Fibroblast of villous mesenchyme (primary cell): ENCODE measurements at regions not wholly inside any gene's neighbourhood (a gene's known extent, or its start where the extent isn't known, plus 50 kb on each side); places are given as distances from the start of the nearest gene placed in this dataset.

ENCODE experiments used
- DNase-seq: peaks from one replicate; pipeline ENCODE4 v3.0.0-alpha.2; 2010; ENCODE audit warnings: low read depth
- H3K4me3 ChIP-seq: 2 replicates; pipeline ENCODE4 v1.5.1; 2011; ENCODE audit warnings: low read depth, mild to moderate bottlenecking, low read length
- CTCF ChIP-seq: IDR thresholded peaks from 2 replicates; pipeline ENCODE4 v1.5.1; 2012; ENCODE audit warnings: low read depth, mild to moderate bottlenecking, low read length; ENCODE audit not compliant: insufficient read depth

GRCh38 chr13:34031610-34032009 lies 213.7 kb downstream of the RFC3 start:
- H3K4me3 ChIP-seq, result no peak overlapping the region
- TF ChIP-seq CTCF, result no peak
- no peak for DNase-seq

GRCh38 chr13:34034411-34034810 lies 216.5 kb downstream of the RFC3 start:
- TF ChIP-seq CTCF, result no peak
- no peak for DNase-seq

GRCh38 chr13:34035178-34035577 lies 217.2 kb downstream of the RFC3 start:
- DNase-seq, result no peak
- TF ChIP-seq CTCF, result no peak
- no peak overlapping the region for H3K4me3 ChIP-seq

More at GRCh38 chr13:34034411-34034810, 216.5 kb downstream of the RFC3 start:
- H3K4me3 ChIP-seq, result no peak overlapping the region

- DNase-seq, result no peak
- H3K4me3 ChIP-seq, result no peak overlapping the region
- no peak for TF ChIP-seq CTCF
Measured at GRCh38 chr13:34035676-34036325, 217.9 kb downstream of the RFC3 start.

DNA sequence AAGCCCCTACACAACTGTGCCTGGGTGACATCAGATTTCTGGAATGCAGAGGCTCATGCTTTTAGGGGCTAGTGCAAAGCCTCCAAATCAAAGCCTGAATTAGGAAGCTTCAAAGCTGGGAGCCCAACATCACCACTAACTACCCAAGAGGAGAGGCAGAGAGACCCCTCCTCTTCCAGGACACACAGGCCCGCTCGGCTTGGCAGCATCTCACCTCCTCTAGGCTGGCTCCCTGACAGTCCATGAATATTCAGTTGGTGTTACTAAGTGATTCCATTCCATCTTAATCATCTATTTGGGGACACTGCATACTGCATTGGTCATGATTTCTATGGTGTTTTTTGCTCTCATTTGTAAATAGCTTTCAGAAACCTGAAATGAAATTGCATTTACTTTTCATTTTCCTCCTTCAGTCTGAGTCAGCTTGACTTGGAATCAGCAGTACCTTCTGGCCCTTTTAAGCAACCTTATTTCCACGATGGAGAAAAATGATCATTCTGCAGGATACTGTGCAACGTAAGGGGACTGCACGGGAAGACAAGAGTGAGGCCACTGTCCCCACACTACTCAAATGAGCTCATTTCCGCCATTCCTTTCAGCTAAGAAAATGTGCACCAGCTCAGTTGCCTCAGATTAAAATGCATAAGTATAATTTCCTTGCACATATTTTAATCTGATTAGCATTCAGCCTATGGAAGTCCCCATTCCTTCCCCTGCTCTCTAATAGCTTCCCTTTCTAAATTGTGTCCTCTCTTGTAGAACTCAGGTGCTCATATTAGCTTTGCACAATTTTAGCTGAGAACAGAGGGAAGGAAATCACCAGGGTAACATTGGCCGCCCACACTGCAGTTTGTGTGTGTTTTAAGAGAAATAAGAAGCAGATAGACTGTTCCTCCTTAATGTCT lies 219.9 kb downstream of the RFC3 start:
- DNase-seq, result no peak
- H3K4me3 ChIP-seq, result no peak overlapping the region
- TF ChIP-seq CTCF, result no peak

DNA sequence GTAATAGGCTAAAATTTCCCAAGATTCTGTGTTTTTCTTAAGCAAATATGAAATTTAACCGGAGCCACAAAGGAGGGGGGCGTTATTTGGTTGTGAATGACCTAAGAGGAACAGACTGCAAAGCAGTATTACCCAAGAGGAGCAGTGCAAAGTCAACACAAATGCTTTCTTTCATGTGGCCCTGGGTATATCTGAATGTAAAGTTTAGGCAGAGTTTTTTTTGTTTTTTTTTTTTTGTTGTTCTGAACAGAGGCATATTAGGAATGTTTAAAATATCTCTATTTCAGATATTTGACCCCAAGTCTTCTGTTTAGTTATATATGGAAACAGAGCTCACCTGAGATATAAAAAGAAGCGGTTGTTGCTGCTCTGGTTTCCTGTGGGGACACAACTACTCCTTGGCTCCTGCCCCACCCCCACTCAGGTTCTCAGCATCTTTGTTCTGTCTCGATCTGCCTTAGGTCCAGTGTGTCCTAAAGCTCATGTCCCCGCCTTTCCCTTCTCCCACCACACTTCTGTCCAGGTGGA lies 220.7 kb downstream of the RFC3 start:
- no peak for TF ChIP-seq CTCF

More for the DNA sequence above, 220.7 kb downstream of the RFC3 start:
- DNase-seq, result no peak
- no peak overlapping the region for H3K4me3 ChIP-seq
